G401.6 (cell line): ENCODE measurements at regions not wholly inside any gene's neighbourhood (a gene's known extent, or its start where the extent isn't known, plus 50 kb on each side); places are given as distances from the start of the nearest gene placed in this dataset.

ENCODE experiments used
- FAIRE-seq: peaks from 2 replicates; lab custom pipeline; 2012; peaks lifted over from hg19 to GRCh38; lab: Jason Lieb, UNC

- no peak for FAIRE-seq
These were observed 170.6 kb upstream of the RUNX1 start for GRCh38 chr21:35219719-35220118.

GRCh38 chr21:35219291-35219690 is 170.2 kb upstream of the RUNX1 start:
- FAIRE-seq: no peak

- FAIRE-seq: no peak
These were observed 168.5 kb upstream of the RUNX1 start for GRCh38 chr21:35217504-35218060.

DNA sequence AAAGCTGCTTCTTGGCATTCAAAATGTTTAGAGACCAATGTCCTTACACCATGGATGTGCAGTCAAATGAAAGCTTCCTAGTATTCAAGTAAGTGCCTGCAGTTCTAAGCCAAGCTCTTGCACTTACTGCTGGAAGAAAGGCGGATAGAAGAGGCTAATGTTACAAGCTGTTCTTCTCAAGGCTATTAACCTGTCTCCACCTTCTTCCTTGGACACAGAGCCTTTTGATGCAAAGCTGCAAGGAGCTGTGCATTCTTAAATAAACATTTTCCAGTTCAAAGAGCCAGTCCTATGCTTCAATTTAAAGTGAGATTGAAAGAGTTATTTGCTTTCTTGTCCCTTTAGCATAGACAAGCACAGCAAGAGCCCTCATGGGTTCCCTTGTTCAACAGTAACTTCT is 167.9 kb upstream of the RUNX1 start:
- FAIRE-seq: no peak

GRCh38 chr21:35215870-35216269 is 166.8 kb upstream of the RUNX1 start:
- FAIRE-seq: no peak

DNA sequence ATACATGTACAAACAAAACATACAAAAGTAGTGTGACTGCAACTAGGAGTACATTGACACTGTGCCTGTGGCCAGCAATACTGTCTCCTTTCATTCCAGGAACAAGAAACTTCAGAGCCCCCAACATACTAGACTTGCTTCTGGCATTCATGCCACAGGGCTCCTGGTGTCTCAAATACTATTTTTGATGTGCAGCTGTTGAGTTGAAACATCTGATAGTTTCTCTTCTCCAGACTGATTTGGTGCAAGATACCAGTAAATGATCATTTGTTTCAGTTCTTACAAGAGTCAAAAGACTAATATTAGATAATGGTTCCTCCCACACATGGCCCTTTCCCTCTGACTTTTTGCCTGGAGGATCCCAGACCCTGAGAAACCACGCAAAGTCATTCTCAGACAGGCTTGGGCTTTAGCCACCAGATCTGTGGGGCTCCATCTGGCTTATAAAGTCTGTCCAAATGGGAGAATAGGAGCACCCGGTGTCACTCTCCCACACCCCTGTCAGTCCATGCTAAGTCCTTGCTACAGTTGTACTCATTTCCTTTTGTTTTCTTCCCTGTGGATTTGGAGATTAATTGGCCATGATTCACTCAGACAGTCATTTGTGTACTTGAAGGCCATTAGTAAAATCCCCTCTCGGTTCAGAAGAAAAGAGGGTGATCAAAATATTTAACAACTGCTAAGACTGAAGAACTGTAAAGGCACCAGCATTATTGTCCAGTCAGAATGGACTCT is 163.5 kb upstream of the RUNX1 start:
- no peak for FAIRE-seq

- no peak for FAIRE-seq
These were observed 162.7 kb upstream of the RUNX1 start for GRCh38 chr21:35211782-35212181.

DNA sequence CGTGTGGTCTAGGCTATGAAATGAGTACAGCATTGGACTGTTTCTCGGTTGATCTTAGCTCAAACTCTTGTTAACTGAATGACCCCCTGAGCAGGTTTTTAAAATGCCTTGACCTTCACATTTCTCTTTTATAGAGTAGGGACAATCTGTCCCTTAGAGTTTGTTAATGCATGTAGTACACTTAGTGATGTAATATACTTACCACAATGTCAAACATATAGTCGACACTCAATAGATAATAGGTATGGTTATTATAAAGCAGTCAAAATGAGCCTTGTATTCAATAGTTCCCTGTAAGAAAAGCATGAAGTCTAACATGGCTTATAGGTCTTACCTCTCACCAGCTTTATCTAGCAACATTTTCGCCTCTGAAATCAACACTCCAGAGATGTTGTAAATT is 161.0 kb upstream of the RUNX1 start:
- no peak for FAIRE-seq

- FAIRE-seq: no peak
These were observed 159.9 kb upstream of the RUNX1 start for GRCh38 chr21:35208810-35209517.

DNA sequence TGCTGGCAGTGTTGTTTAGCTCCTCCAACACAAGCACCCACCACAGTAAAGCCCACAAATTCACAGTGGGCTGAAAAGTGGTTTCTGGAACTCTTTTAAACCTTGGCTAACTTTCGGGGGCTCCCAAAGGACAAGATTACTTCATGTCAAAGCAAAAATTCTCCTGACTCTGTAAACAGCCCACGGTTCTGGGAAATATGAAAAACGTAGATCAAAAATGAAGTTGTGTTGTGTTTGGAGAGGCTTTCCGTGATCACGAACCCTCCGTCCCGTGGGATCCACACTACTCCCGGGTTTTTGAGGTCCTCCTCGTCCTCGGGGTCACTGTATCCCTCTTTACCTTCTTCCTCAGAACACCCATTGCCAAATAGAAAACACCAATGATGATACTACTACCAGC is 159.0 kb upstream of the RUNX1 start:
- FAIRE-seq: no peak

DNA sequence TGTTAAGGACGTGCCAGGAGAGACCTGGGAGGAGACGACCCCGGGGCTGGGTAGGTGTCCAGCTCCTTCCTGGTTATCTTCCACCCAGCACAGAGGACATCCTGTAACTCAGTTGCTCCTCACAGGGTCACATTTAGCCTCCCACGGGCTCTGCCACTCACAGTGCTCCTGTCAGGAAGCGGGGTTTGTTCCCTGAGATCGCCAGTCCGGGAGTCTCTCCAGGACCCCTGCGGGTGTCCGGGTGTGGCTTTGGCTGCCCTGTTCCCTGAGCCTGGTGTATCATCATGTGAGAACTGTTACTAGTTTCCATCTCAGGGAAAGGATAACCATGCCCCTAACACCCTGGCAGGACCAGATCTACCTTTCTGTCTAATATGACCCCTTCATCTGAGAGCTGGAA is 158.2 kb upstream of the RUNX1 start:
- FAIRE-seq: no peak

GRCh38 chr21:35206141-35207125 is 157.3 kb upstream of the RUNX1 start:
- no peak for FAIRE-seq

- no peak for FAIRE-seq
These were observed 155.9 kb upstream of the RUNX1 start for GRCh38 chr21:35204850-35205541.

DNA sequence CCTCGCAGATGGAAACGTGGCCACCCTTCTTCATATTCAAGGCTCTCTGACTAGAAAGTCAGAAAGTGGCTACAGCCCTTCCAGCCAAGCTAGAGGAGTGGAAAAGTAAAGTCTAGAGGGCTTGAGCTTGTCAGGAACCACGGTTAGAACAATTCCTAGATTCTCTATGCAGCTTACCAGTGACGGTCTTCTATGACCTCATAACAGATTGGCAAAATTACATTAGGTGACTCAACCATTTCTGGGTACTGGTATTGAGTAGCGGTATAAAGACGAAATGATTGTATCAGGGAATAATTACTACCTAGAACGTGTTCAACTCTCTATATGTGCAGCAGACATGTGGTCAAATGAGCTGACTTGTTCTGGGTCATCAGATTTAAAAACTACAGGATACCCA is 155.0 kb upstream of the RUNX1 start:
- FAIRE-seq: no peak

GRCh38 chr21:35203093-35203977 is 154.2 kb upstream of the RUNX1 start:
- no peak for FAIRE-seq

DNA sequence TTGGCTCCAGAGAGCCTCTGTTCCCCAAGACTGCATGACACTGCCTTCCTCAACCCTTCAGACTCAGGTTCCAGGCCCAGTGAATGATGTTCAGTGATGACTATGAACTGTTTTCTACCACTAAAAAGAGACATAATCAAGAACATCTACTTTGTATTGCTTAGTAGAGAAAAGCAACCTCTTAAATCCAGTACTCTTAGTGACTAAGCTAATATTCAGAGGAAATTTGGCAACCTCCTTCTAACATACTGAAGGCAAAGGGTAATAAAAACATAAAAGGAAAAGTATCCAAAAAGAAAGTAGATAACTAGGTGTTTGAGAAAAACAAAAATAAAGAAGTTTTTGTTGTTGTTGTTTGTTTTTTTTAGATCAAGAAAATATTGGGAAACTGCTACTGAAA is 153.3 kb upstream of the RUNX1 start:
- FAIRE-seq: no peak

GRCh38 chr21:35201799-35202198 is 152.7 kb upstream of the RUNX1 start:
- FAIRE-seq: no peak

GRCh38 chr21:35201288-35201687 is 152.2 kb upstream of the RUNX1 start:
- FAIRE-seq: no peak

GRCh38 chr21:35199733-35200015 is 150.6 kb upstream of the RUNX1 start:
- FAIRE-seq: no peak

- no peak for FAIRE-seq
These were observed 150.1 kb upstream of the RUNX1 start for GRCh38 chr21:35198982-35199732.
